IPS DF 4.7 (cell line): ENCODE measurements at regions not wholly inside any gene's neighbourhood (a gene's known extent, or its start where the extent isn't known, plus 50 kb on each side); places are given as distances from the start of the nearest gene placed in this dataset.
"Not testable (repeated sequence)": the region's sequence is repeated elsewhere in the genome, so short reads cannot be mapped to it uniquely, and the experiment has no call there.

Source experiments
- DNase-seq: peaks from one replicate; pipeline ENCODE4 v3.0.0-alpha.2; 2013; ENCODE audit warnings: low spot score; ENCODE audit errors: extremely low read depth

GRCh38 chr6:130672153-130672552 lies 155.1 kb upstream of the SMLR1 start:
- no peak for DNase-seq

- no peak for DNase-seq
These were observed 152.6 kb upstream of the SMLR1 start for GRCh38 chr6:130674604-130675003.

- DNase-seq, result no peak
These were observed 152.1 kb upstream of the SMLR1 start for GRCh38 chr6:130675072-130675471.

DNA sequence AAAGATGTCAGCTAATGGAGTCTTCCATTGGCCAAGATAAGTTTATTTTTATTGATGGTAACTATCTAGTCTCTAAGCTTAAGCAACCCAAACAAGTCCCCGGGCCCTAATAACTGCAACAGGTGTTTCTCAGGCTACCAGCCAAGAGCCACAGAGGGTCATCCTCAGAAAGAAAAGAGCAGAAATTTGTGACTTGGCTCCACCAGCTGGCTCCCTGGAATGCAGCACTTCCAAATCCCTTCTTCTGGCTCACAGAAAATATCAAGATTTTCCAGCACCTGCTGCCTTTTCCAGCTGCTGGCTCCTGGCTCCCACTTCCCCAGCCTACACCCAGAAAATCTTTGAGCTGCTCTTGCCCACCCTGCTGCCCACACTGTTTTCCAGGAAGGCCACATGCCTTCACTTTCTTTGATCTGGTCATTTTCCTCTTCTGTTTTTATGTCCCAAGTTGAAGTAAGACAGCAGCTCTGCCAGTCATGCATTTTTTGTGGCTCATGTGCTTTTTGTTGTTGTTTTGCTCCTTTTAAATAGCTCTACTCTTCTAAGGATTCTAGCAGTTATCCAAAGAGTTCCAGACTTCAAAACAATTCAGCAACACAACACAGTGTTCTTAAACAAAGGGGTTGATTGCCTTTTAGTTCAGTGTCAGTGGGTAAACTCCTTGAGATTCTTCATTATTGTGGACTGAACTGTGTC lies 151.0 kb upstream of the SMLR1 start:
- no peak for DNase-seq

DNA sequence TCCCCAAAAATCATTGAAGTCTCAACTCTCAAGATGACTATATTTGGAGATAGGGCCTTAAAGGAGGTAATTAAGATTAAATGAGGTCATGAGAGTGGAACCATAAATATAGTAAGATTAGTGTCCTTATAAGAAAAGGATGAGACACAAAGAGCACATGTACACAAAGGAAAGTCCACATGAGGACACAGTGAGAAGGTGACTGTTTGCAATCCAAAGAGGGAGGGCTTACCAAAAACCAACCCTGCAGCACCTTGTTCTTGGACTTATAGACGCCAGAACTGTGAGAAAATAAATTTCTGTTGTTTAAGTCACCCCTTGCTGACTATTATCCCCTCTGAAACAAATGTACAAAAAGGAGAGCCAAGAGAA lies 150.4 kb upstream of the SMLR1 start:
- DNase-seq, result no peak

- DNase-seq, result no peak
These were observed 149.9 kb upstream of the SMLR1 start for GRCh38 chr6:130677312-130677711.

DNA sequence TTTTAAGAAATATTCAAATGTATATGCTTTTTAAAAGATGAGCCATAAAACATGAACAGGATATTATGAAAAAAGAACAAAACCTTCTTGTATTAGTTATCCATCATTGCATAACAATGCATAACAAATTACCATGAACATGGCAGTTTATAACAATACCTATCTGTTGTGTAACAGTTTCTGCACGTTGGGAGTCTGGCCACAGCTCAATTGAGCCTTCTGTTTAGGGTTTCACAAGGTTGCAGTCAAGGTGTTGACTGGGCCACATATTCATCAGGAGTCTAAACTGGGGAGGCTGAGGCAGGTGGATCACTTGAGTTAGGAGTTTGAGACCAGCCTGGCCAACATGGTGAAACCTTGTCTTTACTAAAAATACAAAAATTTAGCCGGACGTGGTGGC lies 149.4 kb upstream of the SMLR1 start:
- DNase-seq, result no peak

GRCh38 chr6:130679684-130680083 lies 147.5 kb upstream of the SMLR1 start:
- DNase-seq, result no peak

- no peak for DNase-seq
These were observed 147.1 kb upstream of the SMLR1 start for GRCh38 chr6:130680116-130680515.

- no peak for DNase-seq
These were observed 146.2 kb upstream of the SMLR1 start for GRCh38 chr6:130681028-130681427.

GRCh38 chr6:130682066-130682465 lies 145.1 kb upstream of the SMLR1 start:
- no peak for DNase-seq

DNA sequence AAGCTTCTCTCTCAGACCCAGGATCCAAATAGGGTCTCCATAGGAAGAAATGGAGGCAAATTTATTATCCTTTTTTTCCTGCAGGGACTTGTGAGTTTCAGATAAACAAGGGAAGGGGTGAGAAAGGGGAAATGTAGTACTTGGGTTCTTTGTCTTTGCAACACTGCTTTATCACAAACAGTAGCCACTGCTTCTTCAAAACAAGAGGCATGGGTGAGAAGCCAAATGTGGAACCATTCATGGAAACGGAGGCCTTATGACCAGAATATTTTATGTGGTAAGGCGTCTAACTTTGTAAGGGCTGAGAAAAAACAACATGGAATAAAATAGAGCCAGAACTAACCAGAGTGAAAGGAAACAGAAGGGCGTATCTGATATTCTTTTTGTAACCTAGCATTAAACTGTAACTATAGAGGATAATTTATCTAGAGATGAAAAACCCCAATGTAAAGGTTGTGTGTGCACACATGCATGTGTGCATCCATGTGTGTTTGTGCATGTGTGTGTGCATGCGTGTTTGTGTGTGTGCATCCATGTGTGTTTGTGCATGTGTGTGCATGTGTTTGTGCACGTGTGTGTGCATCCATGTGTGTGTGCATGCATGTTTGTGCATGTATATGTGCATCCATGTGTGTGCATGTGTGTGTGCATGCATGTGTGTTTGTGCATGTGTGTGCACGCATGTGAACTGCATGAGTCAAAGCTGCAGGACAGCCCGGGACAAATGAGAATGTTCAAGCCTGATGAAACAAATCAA lies 143.3 kb upstream of the SMLR1 start:
- DNase-seq, result no peak

DNA sequence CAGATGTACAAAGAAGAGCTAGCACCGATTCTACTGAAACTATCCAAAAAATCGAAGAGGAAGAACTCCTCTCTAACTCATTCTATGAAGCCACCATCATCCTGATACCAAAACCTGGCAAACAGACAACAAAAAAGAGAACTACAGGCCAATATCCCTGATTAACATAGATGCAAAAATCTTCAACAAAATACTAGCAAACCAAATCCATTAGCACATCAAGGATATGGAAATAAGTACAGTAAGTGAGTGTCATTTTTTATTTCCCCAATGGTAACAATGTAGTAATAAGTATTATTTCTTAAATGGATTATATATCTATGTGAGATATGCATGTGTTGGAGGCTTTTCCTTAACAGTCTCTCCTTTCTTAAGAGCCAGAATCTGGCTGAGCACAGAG lies 134.5 kb upstream of the SMLR1 start:
- no peak for DNase-seq

DNA sequence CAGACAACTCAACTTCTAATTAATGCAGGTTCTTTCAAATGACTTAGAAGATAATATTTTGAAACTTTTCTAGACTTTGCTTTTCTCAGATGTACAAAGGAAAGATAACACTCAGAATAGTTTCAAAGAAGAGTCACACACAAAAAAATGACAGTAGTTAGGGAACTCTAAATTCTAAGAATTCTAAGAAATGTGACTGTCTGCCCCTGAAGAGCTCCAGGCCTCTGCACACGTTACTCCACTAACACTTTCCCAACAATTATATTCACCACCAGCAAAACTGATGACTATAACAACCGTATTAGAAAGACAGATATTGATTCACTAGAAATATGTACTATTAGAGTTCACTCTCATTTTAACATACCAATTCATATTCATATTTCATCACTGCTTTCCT lies 133.3 kb upstream of the SMLR1 start:
- DNase-seq, result no peak

DNA sequence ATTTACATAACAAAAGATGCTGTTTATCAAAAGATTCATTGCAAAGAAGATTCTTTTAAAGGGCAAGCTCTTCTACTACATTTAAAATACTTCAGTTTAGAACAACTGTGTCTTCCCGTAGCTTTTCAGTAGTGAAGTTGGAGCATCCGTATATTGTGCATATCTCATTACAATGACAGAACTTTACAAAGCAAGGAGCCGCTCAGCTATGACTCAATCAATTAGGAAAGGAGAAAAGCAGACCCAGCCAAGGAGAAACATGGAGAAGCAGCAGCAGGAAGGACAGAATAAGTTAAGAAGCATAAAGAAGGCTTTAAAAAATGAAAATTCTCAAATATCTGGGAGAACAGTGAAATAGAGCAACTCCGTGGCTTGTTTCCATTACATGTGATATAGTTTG lies 132.6 kb upstream of the SMLR1 start:
- DNase-seq, result no peak

DNA sequence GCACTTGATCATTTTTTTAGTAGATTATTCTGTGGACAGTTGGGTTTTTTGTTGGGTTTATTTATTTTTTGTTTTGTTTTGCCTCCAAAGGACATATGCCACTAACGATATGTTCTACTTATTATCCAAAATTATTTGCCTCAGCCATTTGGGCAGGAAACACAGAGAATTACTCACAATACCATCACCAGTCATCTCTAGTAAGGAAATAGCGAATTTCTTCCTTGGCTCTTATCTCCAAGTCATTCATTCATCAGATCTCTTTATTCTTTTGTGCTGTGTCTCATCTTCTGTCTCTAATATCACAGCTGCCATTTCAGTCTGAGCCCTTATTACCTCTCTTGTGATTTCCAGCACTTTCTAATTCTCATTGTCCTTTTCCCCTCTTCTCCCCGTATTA lies 130.4 kb upstream of the SMLR1 start:
- DNase-seq, result no peak

DNA sequence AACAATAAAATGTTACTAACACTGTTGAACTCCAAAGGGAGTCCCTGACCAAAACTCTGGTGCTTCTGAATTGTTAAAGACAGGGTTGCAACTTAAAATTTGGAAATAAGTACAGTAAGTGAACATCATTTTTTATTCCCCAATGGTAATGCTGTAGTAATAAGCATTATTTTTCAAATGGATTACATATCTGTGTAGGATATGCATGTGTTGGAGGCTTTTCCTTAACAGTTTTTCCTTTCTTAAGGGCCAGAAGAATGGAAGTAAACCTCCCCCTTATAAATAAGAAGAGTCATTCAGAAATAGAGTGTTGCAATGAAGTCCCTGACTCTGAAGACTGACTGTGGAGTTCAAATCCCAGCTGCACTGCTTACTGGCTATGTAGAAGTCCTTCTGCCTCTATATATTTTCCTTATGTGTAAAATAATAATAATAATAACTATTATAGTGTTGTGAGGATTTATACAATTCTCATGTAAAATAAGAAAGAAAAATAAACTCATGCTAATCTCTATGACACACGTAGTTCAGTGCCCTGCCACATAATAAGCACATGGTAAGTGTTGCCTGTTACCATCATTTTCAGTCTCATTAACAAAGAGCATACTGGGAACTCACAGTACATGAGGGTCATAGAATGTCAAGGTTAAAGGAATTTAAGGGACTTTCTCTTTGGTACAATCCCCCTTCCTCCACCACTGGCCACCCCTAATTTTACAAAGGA lies 129.8 kb upstream of the SMLR1 start:
- no peak for DNase-seq

GRCh38 chr6:130697995-130698535 lies 129.1 kb upstream of the SMLR1 start:
- no peak for DNase-seq

DNA sequence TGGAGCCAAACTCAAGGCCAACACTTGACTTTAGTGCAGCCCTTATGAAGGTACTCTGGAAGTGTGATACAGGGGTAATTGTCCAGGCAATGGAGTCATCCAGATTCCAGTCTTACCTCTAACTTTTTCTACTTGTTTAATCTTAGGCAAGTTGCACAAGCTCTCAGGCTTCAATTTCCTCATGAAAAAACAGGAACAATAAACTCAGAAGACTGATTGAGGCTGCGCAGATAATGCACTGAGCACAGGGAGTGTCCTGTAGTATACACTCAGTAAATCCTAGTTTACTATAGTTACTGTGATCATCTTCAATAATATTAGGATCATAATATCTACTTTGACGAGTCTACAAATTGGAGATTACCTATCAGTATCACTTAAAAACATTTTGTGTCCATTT lies 127.5 kb upstream of the SMLR1 start:
- DNase-seq, result no peak

DNA sequence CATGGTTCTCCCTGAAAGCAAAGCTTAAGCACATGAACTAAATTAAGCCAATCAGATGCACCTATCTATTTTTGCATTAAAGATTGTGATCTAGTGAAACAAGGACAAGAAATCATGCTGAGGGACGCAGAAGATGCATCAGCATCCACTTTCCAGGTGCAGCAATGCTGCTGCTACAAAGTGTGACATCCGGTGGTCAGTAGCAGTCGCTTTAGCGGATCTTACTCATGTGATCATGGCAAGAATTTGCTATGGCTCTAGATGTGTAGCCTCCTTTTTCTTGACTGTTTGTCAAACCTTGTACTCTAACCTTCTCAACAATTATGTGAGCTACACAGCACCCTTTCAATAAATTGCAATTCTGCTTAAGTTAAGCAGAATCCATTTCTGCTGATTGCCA lies 126.8 kb upstream of the SMLR1 start:
- DNase-seq, result no peak

GRCh38 chr6:130708338-130708737 lies 118.9 kb upstream of the SMLR1 start:
- no peak for DNase-seq

DNA sequence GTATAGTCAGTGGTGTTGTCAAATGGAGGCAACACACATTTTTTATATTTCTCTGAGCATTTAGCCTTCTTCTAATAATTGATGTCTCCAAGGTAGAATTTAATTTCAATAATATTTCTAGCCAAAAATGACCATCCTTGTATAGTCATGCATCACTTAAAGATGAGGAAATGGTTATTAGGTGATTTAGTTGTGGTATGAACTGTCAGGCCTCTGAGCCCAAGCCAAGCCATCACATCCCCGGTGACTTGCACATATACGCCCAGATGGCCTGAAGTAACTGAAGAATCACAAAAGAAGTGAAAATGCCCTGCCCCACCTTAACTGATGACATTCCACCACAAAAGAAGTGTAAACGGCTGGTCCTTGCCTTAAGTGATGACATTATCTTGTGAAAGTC lies 115.6 kb upstream of the SMLR1 start:
- not testable (repeated sequence) for DNase-seq
